ENCODE measurements at regions not wholly inside any gene's neighbourhood (a gene's known extent, or its start where the extent isn't known, plus 50 kb on each side); places are given as distances from the start of the nearest gene placed in this dataset.
"Not testable (repeated sequence)": the region's sequence is repeated elsewhere in the genome, so short reads cannot be mapped to it uniquely, and the experiment has no call there.

DNA sequence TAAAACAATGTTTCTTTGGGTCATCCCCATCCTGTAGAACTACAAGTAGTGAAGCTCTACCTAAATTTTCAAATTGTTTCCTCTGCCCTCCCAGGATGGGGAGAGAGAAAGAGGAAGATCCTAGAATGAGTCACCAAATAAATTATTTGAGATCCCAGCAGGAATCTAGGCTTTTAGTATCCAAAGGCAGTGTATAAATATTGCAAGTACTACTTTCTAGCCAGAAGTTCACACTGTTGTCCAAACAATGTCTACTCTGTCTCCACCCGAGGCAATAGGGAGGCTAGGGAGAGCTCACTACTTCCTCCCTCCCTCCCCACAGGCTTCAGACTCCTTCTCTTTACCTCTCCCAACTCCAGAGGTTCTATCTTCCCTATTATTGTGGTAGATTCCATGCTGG lies 362.8 kb downstream of the MRPS30 start:
- Mint-ChIP-seq H3K36me3 (ENCODE audit: insufficient read depth, unreplicated experiment) (no peaks in the 10 kb centered on the region), H3K27me3 (ENCODE audit: insufficient read depth, unreplicated experiment) (no peaks in the 10 kb centered on the region)

DNA sequence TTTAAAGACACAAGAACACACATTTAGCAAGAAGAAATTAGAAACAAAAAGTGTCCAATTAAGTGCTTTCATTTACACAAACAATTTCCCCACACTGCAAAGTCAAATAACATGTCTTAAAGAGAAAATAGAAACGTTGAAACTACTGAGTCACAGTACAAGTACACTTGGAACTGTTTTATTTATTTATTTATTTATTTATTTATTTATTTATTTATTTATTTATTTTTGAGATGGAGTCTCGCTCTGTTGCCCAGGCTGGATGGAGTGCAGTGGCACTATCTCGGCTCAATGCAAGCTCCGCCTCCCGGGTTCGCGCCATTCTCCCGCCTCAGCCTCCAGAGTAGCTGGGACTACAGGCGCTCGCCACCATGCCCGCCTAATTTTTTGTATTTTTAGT lies 363.9 kb downstream of the MRPS30 start:
- POLR2A ChIA-PET; H3K27me3 Mint-ChIP-seq (ENCODE audit: insufficient read depth, unreplicated experiment); H3K36me3 Mint-ChIP-seq (ENCODE audit: insufficient read depth, unreplicated experiment); BruUV-seq (replicated peaks); H3K9me3 Mint-ChIP-seq (ENCODE audit: unreplicated experiment); intact Hi-C loops (cut with micrococcal nuclease); H3K27ac Mint-ChIP-seq (ENCODE audit: low read depth, unreplicated experiment); H3K4me3 Mint-ChIP-seq (ENCODE audit: unreplicated experiment); H3K4me1 Mint-ChIP-seq (ENCODE audit: insufficient read depth, unreplicated experiment); DNase-seq (ENCODE audit: unreplicated experiment): not testable (repeated sequence)
- CTCF ChIA-PET, result interaction anchor here (0.6 to 0.7 kb wide), 2 partner anchors 134 to 615 kb away, joined by 3 read pairs; no protein-coding TSS in a partner anchor

More for the DNA sequence above, 362.8 kb downstream of the MRPS30 start:
- POLR2A ChIA-PET, result no interaction called here
- Mint-ChIP-seq H3K9me3 (ENCODE audit: unreplicated experiment) (no peaks in the 10 kb centered on the region), H3K27ac (ENCODE audit: low read depth, unreplicated experiment) (no peak overlapping the region), H3K4me1 (ENCODE audit: insufficient read depth, unreplicated experiment) (no peaks in the 10 kb centered on the region), H3K4me3 (ENCODE audit: unreplicated experiment) (no peak overlapping the region)
- CTCF ChIA-PET, result no interaction called here
- peak; percentile 4 for DNase-seq (ENCODE audit: unreplicated experiment)
- intact Hi-C loops (cut with micrococcal nuclease), result no loop called here
- no TSS peak for BruUV-seq (replicated peaks)
- TF ChIP-seq, protein P1, sequence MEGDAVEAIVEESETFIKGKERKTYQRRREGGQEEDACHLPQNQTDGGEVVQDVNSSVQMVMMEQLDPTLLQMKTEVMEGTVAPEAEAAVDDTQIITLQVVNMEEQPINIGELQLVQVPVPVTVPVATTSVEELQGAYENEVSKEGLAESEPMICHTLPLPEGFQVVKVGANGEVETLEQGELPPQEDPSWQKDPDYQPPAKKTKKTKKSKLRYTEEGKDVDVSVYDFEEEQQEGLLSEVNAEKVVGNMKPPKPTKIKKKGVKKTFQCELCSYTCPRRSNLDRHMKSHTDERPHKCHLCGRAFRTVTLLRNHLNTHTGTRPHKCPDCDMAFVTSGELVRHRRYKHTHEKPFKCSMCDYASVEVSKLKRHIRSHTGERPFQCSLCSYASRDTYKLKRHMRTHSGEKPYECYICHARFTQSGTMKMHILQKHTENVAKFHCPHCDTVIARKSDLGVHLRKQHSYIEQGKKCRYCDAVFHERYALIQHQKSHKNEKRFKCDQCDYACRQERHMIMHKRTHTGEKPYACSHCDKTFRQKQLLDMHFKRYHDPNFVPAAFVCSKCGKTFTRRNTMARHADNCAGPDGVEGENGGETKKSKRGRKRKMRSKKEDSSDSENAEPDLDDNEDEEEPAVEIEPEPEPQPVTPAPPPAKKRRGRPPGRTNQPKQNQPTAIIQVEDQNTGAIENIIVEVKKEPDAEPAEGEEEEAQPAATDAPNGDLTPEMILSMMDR (IDR thresholded peaks at IDR 0.05; ENCODE audit: unreplicated experiment), result no peak

DNA sequence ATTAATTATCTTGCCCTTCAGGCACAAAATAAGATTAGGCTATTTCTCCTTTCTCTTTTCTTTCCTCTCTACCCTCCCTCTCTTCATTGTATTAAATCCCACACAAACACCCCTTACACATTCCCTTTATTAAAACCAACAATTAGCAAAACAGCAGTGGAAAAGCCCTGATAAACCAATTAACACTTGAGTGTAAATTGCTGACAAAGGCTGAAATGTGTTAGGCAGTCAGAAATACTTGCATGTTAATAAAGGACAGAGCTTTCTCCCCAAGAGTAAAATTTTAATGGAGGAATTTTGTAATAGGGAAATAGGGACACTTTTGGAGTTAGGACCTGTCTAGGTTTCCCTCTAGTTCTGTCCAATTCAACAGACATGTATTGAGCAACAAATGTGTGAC lies 370.9 kb downstream of the MRPS30 start:
- POLR2A ChIA-PET, result no interaction called here
- CTCF ChIA-PET, result interaction anchor here (0.6 kb wide), 1 partner anchor 17 kb away, joined by 3 read pairs; no protein-coding TSS in a partner anchor
- intact Hi-C loops (cut with micrococcal nuclease), result no loop called here

DNA sequence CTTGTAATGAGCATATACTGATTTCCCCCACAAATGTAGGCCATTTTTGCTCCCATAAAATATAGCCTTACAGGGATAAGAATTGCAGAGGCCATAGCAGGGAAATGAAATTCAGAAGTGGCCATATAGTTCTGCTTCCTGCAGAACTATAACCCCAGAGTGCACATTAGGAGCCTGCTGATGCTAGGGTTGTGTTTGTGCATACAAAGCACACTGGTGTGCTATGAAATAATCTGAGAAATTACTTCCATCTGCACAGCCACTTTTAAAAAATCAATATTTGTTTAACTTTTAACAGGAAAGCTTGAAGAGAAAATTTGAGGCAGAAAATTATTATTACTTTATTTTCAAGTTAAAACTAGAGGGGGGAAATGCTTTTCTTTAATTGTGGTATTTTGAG lies 380.3 kb downstream of the MRPS30 start:
- no peaks in the 10 kb centered on the region for H3K4me1 Mint-ChIP-seq (ENCODE audit: insufficient read depth, unreplicated experiment)
- TF ChIP-seq, protein P1 (IDR thresholded peaks at IDR 0.05; ENCODE audit: unreplicated experiment), result no peak
- DNase-seq (ENCODE audit: unreplicated experiment), result no peak
- ChIA-PET CTCF (no interaction called here), POLR2A (no interaction called here)
- no peaks in the 10 kb centered on the region for H3K36me3 Mint-ChIP-seq (ENCODE audit: insufficient read depth, unreplicated experiment)
- no TSS peak for BruUV-seq (replicated peaks)
- H3K9me3 Mint-ChIP-seq (ENCODE audit: unreplicated experiment), result no peaks in the 10 kb centered on the region
- intact Hi-C loops (cut with micrococcal nuclease), result no loop called here
- H3K4me3 Mint-ChIP-seq (ENCODE audit: unreplicated experiment), result no peak overlapping the region
- H3K27me3 Mint-ChIP-seq (ENCODE audit: insufficient read depth, unreplicated experiment), result no peaks in the 10 kb centered on the region
- no peak overlapping the region for H3K27ac Mint-ChIP-seq (ENCODE audit: low read depth, unreplicated experiment)

More for the DNA sequence above, 370.9 kb downstream of the MRPS30 start:
- BruUV-seq (replicated peaks), result no TSS peak
- Mint-ChIP-seq H3K4me3 (ENCODE audit: unreplicated experiment) (no peak overlapping the region), H3K27ac (ENCODE audit: low read depth, unreplicated experiment) (no peak overlapping the region), H3K27me3 (ENCODE audit: insufficient read depth, unreplicated experiment) (no peaks in the 10 kb centered on the region), H3K36me3 (ENCODE audit: insufficient read depth, unreplicated experiment) (no peaks in the 10 kb centered on the region), H3K4me1 (ENCODE audit: insufficient read depth, unreplicated experiment) (peaks cover 5% of the 10 kb centered on the region), H3K9me3 (ENCODE audit: unreplicated experiment) (no peaks in the 10 kb centered on the region)
- DNase-seq (ENCODE audit: unreplicated experiment), result no peak
- TF ChIP-seq, protein P1 (IDR thresholded peaks at IDR 0.05; ENCODE audit: unreplicated experiment), result no peak

DNA sequence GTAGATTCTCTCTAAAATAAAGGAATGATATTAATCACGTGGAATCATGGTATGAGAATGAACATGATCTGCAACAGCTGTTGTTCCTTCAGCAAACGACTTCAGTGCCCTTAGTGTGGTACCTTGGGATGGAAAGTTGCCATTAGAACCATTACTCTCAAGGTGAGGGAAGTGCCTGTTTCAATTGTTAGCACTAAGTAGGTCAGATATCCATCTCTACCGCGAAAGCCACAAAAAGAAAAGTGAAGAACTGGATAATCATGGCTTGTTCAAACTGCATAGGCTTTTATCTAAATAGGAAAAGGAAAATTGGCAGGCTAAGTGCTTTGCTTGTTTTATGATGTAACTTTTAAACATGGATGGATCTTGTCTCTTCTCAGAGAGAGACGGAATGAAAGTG lies 380.7 kb downstream of the MRPS30 start:
- DNase-seq (ENCODE audit: unreplicated experiment), result no peak
- Mint-ChIP-seq H3K4me1 (ENCODE audit: insufficient read depth, unreplicated experiment) (no peaks in the 10 kb centered on the region), H3K27ac (ENCODE audit: low read depth, unreplicated experiment) (no peak overlapping the region), H3K9me3 (ENCODE audit: unreplicated experiment) (no peaks in the 10 kb centered on the region), H3K4me3 (ENCODE audit: unreplicated experiment) (no peak overlapping the region), H3K27me3 (ENCODE audit: insufficient read depth, unreplicated experiment) (no peaks in the 10 kb centered on the region), H3K36me3 (ENCODE audit: insufficient read depth, unreplicated experiment) (no peaks in the 10 kb centered on the region)
- ChIA-PET POLR2A (no interaction called here), CTCF (no interaction called here)
- intact Hi-C loops (cut with micrococcal nuclease), result no loop called here
- BruUV-seq (replicated peaks), result no TSS peak
- TF ChIP-seq, protein P1 (IDR thresholded peaks at IDR 0.05; ENCODE audit: unreplicated experiment), result no peak

Measured in MCF 10A (cell line).